ENCODE measurements at regions not wholly inside any gene's neighbourhood (a gene's known extent, or its start where the extent isn't known, plus 50 kb on each side); places are given as distances from the start of the nearest gene placed in this dataset.

GRCh38 chr3:76099956-76100355 lies 314.6 kb upstream of the ZNF717 start:
- no peak for DNase-seq (ENCODE audit: extremely low read depth, low read depth)
- TF ChIP-seq CTCF (IDR thresholded peaks at IDR 0.05; ENCODE audit: low read depth, low read length): no peak

DNA sequence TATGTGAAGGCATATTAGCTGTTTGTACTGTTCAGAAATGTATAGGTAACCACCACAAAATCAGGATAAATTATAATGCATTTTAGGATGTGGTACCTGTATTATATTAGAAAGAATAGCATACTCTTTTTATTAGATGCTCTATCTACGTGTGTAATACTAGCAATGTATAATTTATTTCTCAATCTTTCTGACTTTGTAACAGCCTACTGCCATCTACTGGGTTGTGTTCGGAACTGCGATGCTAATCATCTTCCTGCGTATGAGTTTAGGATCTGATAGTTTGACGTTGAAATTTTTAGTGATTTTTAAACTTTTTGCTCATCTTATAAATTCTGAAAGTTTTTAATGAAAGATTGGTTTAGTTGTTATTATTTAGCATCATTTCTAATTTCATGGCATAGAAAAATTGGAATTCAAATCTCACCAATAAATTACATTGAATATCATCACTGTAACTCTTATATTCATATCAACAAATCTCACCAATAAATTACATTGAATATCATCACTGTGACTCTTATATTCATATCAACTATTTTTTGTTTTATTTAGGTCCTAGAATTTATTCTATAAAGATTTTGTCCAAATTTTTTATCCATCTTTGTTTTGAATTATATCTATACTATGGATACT lies 322.7 kb upstream of the ZNF717 start:
- no peak for DNase-seq (ENCODE audit: extremely low read depth, low read depth)
- TF ChIP-seq CTCF (IDR thresholded peaks at IDR 0.05; ENCODE audit: low read depth, low read length): peak; percentile 57

GRCh38 chr3:76111808-76112207 lies 326.5 kb upstream of the ZNF717 start:
- no peak for TF ChIP-seq CTCF (IDR thresholded peaks at IDR 0.05; ENCODE audit: low read depth, low read length)
- no peak for DNase-seq (ENCODE audit: extremely low read depth, low read depth)

- DNase-seq (ENCODE audit: extremely low read depth, low read depth): no peak
- no peak for TF ChIP-seq CTCF (IDR thresholded peaks at IDR 0.05; ENCODE audit: low read depth, low read length)
Measured at GRCh38 chr3:76122007-76122406, 336.7 kb upstream of the ZNF717 start.

DNA sequence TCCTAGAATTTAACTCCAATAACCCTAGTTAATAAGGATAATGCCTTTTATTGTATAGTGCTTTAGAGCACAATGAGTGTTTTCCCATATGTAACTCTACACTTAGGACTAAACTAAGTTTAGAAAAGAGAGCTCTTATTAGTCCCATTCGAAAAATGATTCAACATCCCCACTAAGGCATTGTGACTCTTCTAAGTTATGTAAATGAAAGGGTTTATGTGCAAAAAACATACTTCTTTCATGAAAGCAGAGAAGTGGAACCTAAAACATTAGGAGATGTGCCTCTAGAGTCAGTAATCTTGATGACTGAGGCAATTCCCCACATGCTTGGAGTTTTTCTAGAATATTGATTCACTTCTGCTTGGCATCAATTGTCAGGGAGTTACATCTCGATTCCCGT lies 344.1 kb upstream of the ZNF717 start:
- no peak for DNase-seq (ENCODE audit: extremely low read depth, low read depth)
- TF ChIP-seq CTCF (IDR thresholded peaks at IDR 0.05; ENCODE audit: low read depth, low read length): no peak

GRCh38 chr3:76131396-76132153 lies 346.2 kb upstream of the ZNF717 start:
- TF ChIP-seq CTCF (IDR thresholded peaks at IDR 0.05; ENCODE audit: low read depth, low read length): no peak
- no peak for DNase-seq (ENCODE audit: extremely low read depth, low read depth)

- no peak for TF ChIP-seq CTCF (IDR thresholded peaks at IDR 0.05; ENCODE audit: low read depth, low read length)
- no peak for DNase-seq (ENCODE audit: extremely low read depth, low read depth)
Measured at GRCh38 chr3:76132154-76132470, 346.8 kb upstream of the ZNF717 start.

Measured in AG09319 (cell line).